Pons (tissue), 1 donor: ENCODE measurements at regions not wholly inside any gene's neighbourhood (a gene's known extent, or its start where the extent isn't known, plus 50 kb on each side); places are given as distances from the start of the nearest gene placed in this dataset.
A peak's percentile ranks its signal among the peaks of the same experiment; 100 is the strongest.

Experiments
- DNase-seq: peaks from one replicate; pipeline ENCODE4 v3.0.0-alpha.2; 2016; ENCODE audit warnings: low spot score

- DNase-seq, result no peak
Observed at GRCh38 chr11:131052367-131052766, 136.1 kb upstream of the SNX19 start.

- no peak for DNase-seq
Observed at GRCh38 chr11:131056036-131056435, 139.8 kb upstream of the SNX19 start.

- no peak for DNase-seq
Observed at GRCh38 chr11:131063638-131064037, 147.4 kb upstream of the SNX19 start.

GRCh38 chr11:131064373-131064991 lies 148.2 kb upstream of the SNX19 start:
- peak; percentile 81 for DNase-seq

- no peak for DNase-seq
Observed at GRCh38 chr11:131065435-131066413, 149.4 kb upstream of the SNX19 start.

GRCh38 chr11:131066551-131066950 lies 150.3 kb upstream of the SNX19 start:
- no peak for DNase-seq

GRCh38 chr11:131070365-131070764 lies 154.1 kb upstream of the SNX19 start:
- no peak for DNase-seq

- no peak for DNase-seq
Observed at GRCh38 chr11:131073167-131073566, 156.9 kb upstream of the SNX19 start.

GRCh38 chr11:131074573-131074972 lies 158.3 kb upstream of the SNX19 start:
- DNase-seq, result no peak

GRCh38 chr11:131077340-131077739 lies 161.1 kb upstream of the SNX19 start:
- no peak for DNase-seq

- no peak for DNase-seq
Observed at GRCh38 chr11:131079036-131079435, 162.8 kb upstream of the SNX19 start.

- no peak for DNase-seq
Observed at GRCh38 chr11:131089727-131090245, 173.5 kb upstream of the SNX19 start.

- DNase-seq, result no peak
Observed at GRCh38 chr11:131092469-131092868, 176.2 kb upstream of the SNX19 start.

- DNase-seq, result no peak
Observed at GRCh38 chr11:131094827-131095226, 178.5 kb upstream of the SNX19 start.

- no peak for DNase-seq
Observed at GRCh38 chr11:131095511-131096185, 179.4 kb upstream of the SNX19 start.

GRCh38 chr11:131099013-131099412 lies 182.7 kb upstream of the SNX19 start:
- no peak for DNase-seq

GRCh38 chr11:131099746-131100145 lies 183.5 kb upstream of the SNX19 start:
- peak; percentile 77 for DNase-seq

GRCh38 chr11:131108760-131109159 lies 192.5 kb upstream of the SNX19 start:
- no peak for DNase-seq

- DNase-seq, result no peak
Observed at GRCh38 chr11:131109257-131109656, 193.0 kb upstream of the SNX19 start.

GRCh38 chr11:131109790-131110189 lies 193.5 kb upstream of the SNX19 start:
- no peak for DNase-seq

GRCh38 chr11:131111775-131112174 lies 195.5 kb upstream of the SNX19 start:
- no peak for DNase-seq

GRCh38 chr11:131118247-131118646 lies 202.0 kb upstream of the SNX19 start:
- no peak for DNase-seq
